Heart left ventricle (tissue), 13 donors: ENCODE measurements at regions not wholly inside any gene's neighbourhood (a gene's known extent, or its start where the extent isn't known, plus 50 kb on each side); places are given as distances from the start of the nearest gene placed in this dataset.

ENCODE experiments used
- CTCF ChIP-seq, 12 donors: fragments of 200-600 bp; sonication (generic) in 4 of 12; IDR thresholded peaks; one replicate each; pipeline versions ENCODE4 v1.5.0 to v1.8.0; 2018 to 2022; ENCODE audit warnings: antibody characterized with exemption in 12 of 12, mild to moderate bottlenecking in 5 of 12
- POLR2A ChIP-seq, 2 donors: fragments of 450-650 bp; IDR thresholded peaks; one replicate each; pipeline ENCODE4 v1.6.1; 2017; ENCODE audit warnings: antibody characterized with exemption in 2 of 2, mild to moderate bottlenecking in 2 of 2, moderate library complexity in 2 of 2
- donor health status: ischemic (EF 13 %, LVEDD 7.1; RV severe dilation, severe dysfunction).
- donor health status: DM: no; HTN: yes; CAD: no.
- donor health status: DM: no; HTN: no; CAD: no.
- donor health status: ischemic (EF 25% LVEDD 6.9; RV normal size, moderate dysfunction).
- donor health status: ischemic (EF 25% LVEDD 5.7; RV mildly dilated, moderate dysfunction).
- donor health status: ischemic (EF 35%, LVEDD 5.7; RV mildly dilated, moderate dysfunction).
- donor health status: nonischemic (EF 11% LVEDD 7.7; RV severe dilation, severe dysfunction).
- donor health status: DM: yes; HTN: yes; CAD: no.
- donor health status: PGD.
- donor health status: ischemic (EF 29% LVEDD 5.4; RV normal size, mild dysfunction).
- donor health status: nonischemic (EF 23%, LVEDD 6.1; RV moderate dilation, normal function).

GRCh38 chr15:29456255-29456654 is 186.6 kb upstream of the NSMCE3 start:
- TF ChIP-seq CTCF (IDR thresholded peaks at IDR 0.05) (no peak), POLR2A (IDR thresholded peaks at IDR 0.05) (no peak)
